Kidney (tissue), 13 donors: ENCODE measurements at regions not wholly inside any gene's neighbourhood (a gene's known extent, or its start where the extent isn't known, plus 50 kb on each side); places are given as distances from the start of the nearest gene placed in this dataset.

Source experiments
- DNase-seq, 5 donors: peaks; one replicate each; pipeline ENCODE4 v3.0.0-alpha.2; 2013 to 2020
- FAIRE-seq: peaks from 2 replicates; lab custom pipeline; 2012; peaks lifted over from hg19 to GRCh38; lab: Jason Lieb, UNC
- H3K27ac ChIP-seq, 2 donors: one replicate each; pipeline ENCODE4 v1.7.0; 2013; ENCODE audit warnings: low read depth in 2 of 2, low read length in 2 of 2, inconsistent platforms in 1 of 2
- H3K27me3 ChIP-seq: one replicate; pipeline ENCODE4 v1.7.1; 2013; ENCODE audit warnings: low read length, inconsistent platforms; ENCODE audit not compliant: control insufficient read depth, insufficient read depth
- H3K36me3 ChIP-seq, 3 donors: one replicate each; pipeline versions ENCODE4 v1.7.0 to v1.7.1; 2013; ENCODE audit warnings: low read length in 3 of 3, control low read depth in 1 of 3, inconsistent platforms in 1 of 3; ENCODE audit not compliant: insufficient read depth in 3 of 3, control insufficient read depth in 2 of 3
- H3K4me1 ChIP-seq, 3 donors: one replicate each; pipeline versions ENCODE4 v1.7.0 to v1.7.1; 2013; ENCODE audit warnings: low read length in 3 of 3, inconsistent platforms in 1 of 3, low read depth in 1 of 3; ENCODE audit not compliant: control insufficient read depth in 2 of 3, insufficient read depth in 2 of 3
- H3K4me3 ChIP-seq, 3 donors: one replicate each; pipeline versions ENCODE4 v1.7.0 to v1.8.1; 2013; ENCODE audit warnings: low read length in 3 of 3, control low read depth in 1 of 3, inconsistent platforms in 1 of 3
- H3K9ac ChIP-seq, 3 donors: one replicate each; pipeline versions ENCODE4 v1.7.0 to v1.7.1; 2013; ENCODE audit warnings: low read length in 3 of 3, control low read depth in 1 of 3, inconsistent platforms in 1 of 3
- H3K9me3 ChIP-seq, 3 donors: one replicate each; pipeline versions ENCODE4 v1.7.0 to v1.7.1; 2013; ENCODE audit warnings: low read length in 3 of 3, control low read depth in 1 of 3, inconsistent platforms in 1 of 3; ENCODE audit not compliant: control insufficient read depth in 2 of 3, insufficient read depth in 1 of 3
- CTCF ChIP-seq: IDR thresholded peaks from 3 replicates; pipeline ENCODE4 v1.5.1; 2012; ENCODE audit warnings: mild to moderate bottlenecking, moderate library complexity, borderline replicate concordance; ENCODE audit not compliant: insufficient read depth; ENCODE audit errors: extremely low read depth
- intact Hi-C: fragments of 100-400 bp; cut with DNase I; formaldehyde crosslinking; loops from one replicate; pipeline ENCODE4 v1.11.1; 2022
- donor health status: control.
- donor health status: control.
- donor health status: control.
- donor health status: control.
- donor health status: control.
- donor health status: DM: yes; HTN: yes; CAD: no.
- donor health status: Normal renal cell carcinoma (clear cell type).

GRCh38 chr7:9891056-9891455 lies 1082.6 kb upstream of the PHF14 start:
- FAIRE-seq (no peak), DNase-seq (no peak)
- Histone ChIP-seq H3K36me3 (no peaks in the 10 kb centered on the region), H3K4me1 (no peaks in the 10 kb centered on the region), H3K27ac (no peak overlapping the region), H3K4me3 (no peak overlapping the region), H3K27me3 (no peaks in the 10 kb centered on the region), H3K9ac (no peak overlapping the region), H3K9me3 (peaks cover 0 to 11% (median 3%) of the 10 kb centered on the region in 3 donors)
- intact Hi-C loops, result no loop called here
- TF ChIP-seq CTCF, result no peak

- intact Hi-C loops, result no loop called here
- no peak overlapping the region for H3K9ac ChIP-seq
- no peaks in the 10 kb centered on the region for H3K4me1 ChIP-seq
- no peak for FAIRE-seq
- peaks cover 0 to 8% (median 3%) of the 10 kb centered on the region in 3 donors for H3K9me3 ChIP-seq
- no peak for DNase-seq
- no peak overlapping the region for H3K4me3 ChIP-seq
- no peaks in the 10 kb centered on the region for H3K27me3 ChIP-seq
- H3K27ac ChIP-seq, result no peak overlapping the region
- no peaks in the 10 kb centered on the region for H3K36me3 ChIP-seq
- TF ChIP-seq CTCF, result no peak
Measured at GRCh38 chr7:9900339-9900738, 1073.3 kb upstream of the PHF14 start.

GRCh38 chr7:9921326-9921725 lies 1052.3 kb upstream of the PHF14 start:
- no peaks in the 10 kb centered on the region for H3K36me3 ChIP-seq
- intact Hi-C loops, result no loop called here
- TF ChIP-seq CTCF, result no peak
- no peak for FAIRE-seq
- no peaks in the 10 kb centered on the region for H3K9me3 ChIP-seq
- no peak overlapping the region for H3K9ac ChIP-seq
- H3K27me3 ChIP-seq, result no peaks in the 10 kb centered on the region
- DNase-seq, result no peak
- H3K4me3 ChIP-seq, result no peak overlapping the region
- H3K4me1 ChIP-seq, result no peaks in the 10 kb centered on the region
- no peak overlapping the region for H3K27ac ChIP-seq

- intact Hi-C loops, result no loop called here
- H3K27me3 ChIP-seq, result no peaks in the 10 kb centered on the region
- no peak overlapping the region for H3K9ac ChIP-seq
- TF ChIP-seq CTCF, result no peak
- no peak overlapping the region for H3K4me3 ChIP-seq
- H3K27ac ChIP-seq, result no peak overlapping the region
- no peaks in the 10 kb centered on the region for H3K4me1 ChIP-seq
- no peaks in the 10 kb centered on the region for H3K36me3 ChIP-seq
- H3K9me3 ChIP-seq, result no peaks in the 10 kb centered on the region
- no peak for FAIRE-seq
- DNase-seq, result no peak
Measured at GRCh38 chr7:9937944-9938631, 1035.6 kb upstream of the PHF14 start.
